ENCODE measurements at regions not wholly inside any gene's neighbourhood (a gene's known extent, or its start where the extent isn't known, plus 50 kb on each side); places are given as distances from the start of the nearest gene placed in this dataset.

DNA sequence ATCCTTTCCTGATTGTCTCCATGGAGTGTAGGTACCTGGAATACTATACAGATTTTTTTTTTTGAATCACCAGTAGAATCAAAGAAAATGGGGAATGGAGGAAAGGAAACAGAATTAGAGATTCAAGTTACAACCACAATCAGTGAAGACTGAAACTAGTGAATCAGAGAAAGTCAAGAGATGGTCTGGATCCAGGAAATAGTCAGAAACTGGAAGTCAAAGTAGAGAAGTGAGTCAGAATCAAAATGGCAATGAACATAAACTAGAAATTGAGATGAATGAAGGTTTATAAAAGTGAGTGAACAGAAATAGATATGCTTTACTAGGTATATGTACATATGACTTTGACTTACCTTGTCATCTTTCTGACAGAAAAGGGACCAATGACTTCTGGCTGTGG, 579.0 kb downstream of the PLCL1 start:
- intact Hi-C loops (cut with micrococcal nuclease) (loop anchor here (1.0 kb wide), 1 partner anchor 38 kb away; no protein-coding TSS in a partner anchor), dilution Hi-C loops (cut with MboI; ENCODE audit: extremely low pct_ligation_motif_present, low sequenced_read_pairs) (no loop called here)
- no peaks in the 10 kb centered on the region for H3K79me2 ChIP-seq (ENCODE audit: control insufficient read depth, insufficient read depth, low read length)
- DNase-seq (ENCODE audit: low read depth, low spot score) (no peak), FAIRE-seq (no peak)
- TF ChIP-seq EZH2 (IDR thresholded peaks at IDR 0.05; ENCODE audit: borderline replicate concordance, low read depth, low read length, severe bottlenecking): no peak
- TF ChIP-seq MYC (IDR thresholded peaks at IDR 0.05; ENCODE audit: low read depth, low read length): no peak
- no peak for TF ChIP-seq GATA2 (IDR thresholded peaks at IDR 0.05; ENCODE audit: insufficient read depth, insufficient read length, low read depth, low read length)
- TF ChIP-seq POLR2AphosphoS5 (IDR thresholded peaks at IDR 0.05; ENCODE audit: insufficient read depth, low read depth, low read length): no peak
- no peak for TF ChIP-seq POLR2A (IDR thresholded peaks at IDR 0.05; ENCODE audit: low read depth, low read length)
- TF ChIP-seq, protein P1, sequence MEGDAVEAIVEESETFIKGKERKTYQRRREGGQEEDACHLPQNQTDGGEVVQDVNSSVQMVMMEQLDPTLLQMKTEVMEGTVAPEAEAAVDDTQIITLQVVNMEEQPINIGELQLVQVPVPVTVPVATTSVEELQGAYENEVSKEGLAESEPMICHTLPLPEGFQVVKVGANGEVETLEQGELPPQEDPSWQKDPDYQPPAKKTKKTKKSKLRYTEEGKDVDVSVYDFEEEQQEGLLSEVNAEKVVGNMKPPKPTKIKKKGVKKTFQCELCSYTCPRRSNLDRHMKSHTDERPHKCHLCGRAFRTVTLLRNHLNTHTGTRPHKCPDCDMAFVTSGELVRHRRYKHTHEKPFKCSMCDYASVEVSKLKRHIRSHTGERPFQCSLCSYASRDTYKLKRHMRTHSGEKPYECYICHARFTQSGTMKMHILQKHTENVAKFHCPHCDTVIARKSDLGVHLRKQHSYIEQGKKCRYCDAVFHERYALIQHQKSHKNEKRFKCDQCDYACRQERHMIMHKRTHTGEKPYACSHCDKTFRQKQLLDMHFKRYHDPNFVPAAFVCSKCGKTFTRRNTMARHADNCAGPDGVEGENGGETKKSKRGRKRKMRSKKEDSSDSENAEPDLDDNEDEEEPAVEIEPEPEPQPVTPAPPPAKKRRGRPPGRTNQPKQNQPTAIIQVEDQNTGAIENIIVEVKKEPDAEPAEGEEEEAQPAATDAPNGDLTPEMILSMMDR (IDR thresholded peaks at IDR 0.05; ENCODE audit: extremely low read depth in 1 of 2, insufficient read depth in 1 of 2, low read depth in 1 of 2, low read length in 2 of 2): no peak
- TF ChIP-seq, protein P2, sequence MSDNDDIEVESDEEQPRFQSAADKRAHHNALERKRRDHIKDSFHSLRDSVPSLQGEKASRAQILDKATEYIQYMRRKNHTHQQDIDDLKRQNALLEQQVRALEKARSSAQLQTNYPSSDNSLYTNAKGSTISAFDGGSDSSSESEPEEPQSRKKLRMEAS (IDR thresholded peaks at IDR 0.05; ENCODE audit: insufficient read depth, insufficient read length): no peak
- no peak for TF ChIP-seq JUN (IDR thresholded peaks at IDR 0.05; ENCODE audit: borderline replicate concordance, insufficient read depth, insufficient read length, low read depth)
- no peak for TF ChIP-seq FOS (IDR thresholded peaks at IDR 0.05; ENCODE audit: borderline replicate concordance, insufficient read depth, low read length)
- ChIA-PET POLR2A (no interaction called here), CTCF (no interaction called here)
- H4K20me1 ChIP-seq (replicated peaks; ENCODE audit: control insufficient read depth, extremely low read depth, insufficient read depth, low read length): no peaks in the 10 kb centered on the region
- H3K9me3 ChIP-seq (replicated peaks; ENCODE audit: control insufficient read depth, insufficient read depth, low read length): no peaks in the 10 kb centered on the region
- no peaks in the 10 kb centered on the region for H3K4me1 ChIP-seq (ENCODE audit: control insufficient read depth, extremely low read depth, insufficient read depth, low read length)
- no peak overlapping the region for H3K4me3 ChIP-seq (replicated peaks in 1 of 3; ENCODE audit: insufficient read depth in 1 of 3, low read depth in 1 of 3, low read length in 3 of 3)
- BruUV-seq (replicated peaks): no TSS peak
- H3K27me3 ChIP-seq (ENCODE audit: control insufficient read depth in 2 of 2, insufficient read depth in 2 of 2, low read length in 2 of 2): no peaks in the 10 kb centered on the region
- H2AFZ ChIP-seq (ENCODE audit: low read depth, low read length): no peak overlapping the region
- H3K9me1 ChIP-seq (replicated peaks; ENCODE audit: control insufficient read depth, extremely low read depth, insufficient read depth, low read length): no peaks in the 10 kb centered on the region
- H3K36me3 ChIP-seq (ENCODE audit: control insufficient read depth in 2 of 2, extremely low read depth in 1 of 2, insufficient read depth in 2 of 2, low read length in 2 of 2): no peaks in the 10 kb centered on the region
- H3K4me2 ChIP-seq (ENCODE audit: insufficient read depth, low read length): no peak overlapping the region
- no peak overlapping the region for H3K27ac ChIP-seq (ENCODE audit: insufficient read depth, low read depth, low read length)
- H3K9ac ChIP-seq (replicated peaks; ENCODE audit: extremely low read depth, insufficient read depth, low read length): no peak overlapping the region
